ENCODE measurements at regions not wholly inside any gene's neighbourhood (a gene's known extent, or its start where the extent isn't known, plus 50 kb on each side); places are given as distances from the start of the nearest gene placed in this dataset.

GRCh38 chr13:84399320-84400085 is 517.2 kb upstream of the SLITRK1 start:
- TF ChIP-seq POLR2A (IDR thresholded peaks at IDR 0.05) (no peak), EP300 (IDR thresholded peaks at IDR 0.05) (no peak)

All from upper lobe of left lung (tissue), 4 donors.